ENCODE measurements at regions not wholly inside any gene's neighbourhood (a gene's known extent, or its start where the extent isn't known, plus 50 kb on each side); places are given as distances from the start of the nearest gene placed in this dataset.

- no peak for TF ChIP-seq CTCF (conservative IDR thresholded peaks at IDR 0.05; ENCODE audit: low read length)
- no peak for TF ChIP-seq EZH2phosphoT487 (IDR thresholded peaks at IDR 0.05; ENCODE audit: borderline replicate concordance)
Observed at GRCh38 chr12:107163413-107163812, 70.1 kb upstream of the CRY1 start.
